ENCODE measurements at regions not wholly inside any gene's neighbourhood (a gene's known extent, or its start where the extent isn't known, plus 50 kb on each side); places are given as distances from the start of the nearest gene placed in this dataset.

GRCh38 chr11:104565583-104565961, 332.7 kb downstream of the CASP12 start:
- ATAC-seq (no peak), FAIRE-seq (no peak)
- no peak for TF ChIP-seq RBM22 (optimal IDR thresholded peaks at IDR 0.05; ENCODE audit: low read length)
- TF ChIP-seq SP2 (CRISPR knock-in tag; IDR thresholded peaks at IDR 0.05) = no peak
- TF ChIP-seq ZNF280D (CRISPR knock-in tag; IDR thresholded peaks at IDR 0.05) = no peak
- no peak for TF ChIP-seq ZHX2 (IDR thresholded peaks at IDR 0.05; ENCODE audit: low read depth)
- TF ChIP-seq ZHX2 (CRISPR knock-in tag; IDR thresholded peaks at IDR 0.05; ENCODE audit: borderline replicate concordance) = no peak
- TF ChIP-seq PPARG (CRISPR knock-in tag; conservative IDR thresholded peaks at IDR 0.05) = no peak
- TF ChIP-seq BRCA1 (CRISPR knock-in tag; IDR thresholded peaks at IDR 0.05) = no peak
- no peak for TF ChIP-seq NR2F1 (CRISPR knock-in tag; IDR thresholded peaks at IDR 0.05)
- TF ChIP-seq TRAFD1 (CRISPR knock-in tag; IDR thresholded peaks at IDR 0.05; ENCODE audit: borderline replicate concordance) = no peak
- no peak for TF ChIP-seq CENPBD1 (CRISPR knock-in tag; IDR thresholded peaks at IDR 0.05; ENCODE audit: borderline replicate concordance, low read depth)
- TF ChIP-seq BCL6 (CRISPR knock-in tag; IDR thresholded peaks at IDR 0.05) = no peak
- no peak for TF ChIP-seq TCF7 (IDR thresholded peaks at IDR 0.05; ENCODE audit: low read depth)

More at GRCh38 chr11:104565583-104565961, 332.7 kb downstream of the CASP12 start:
- ChIA-PET POLR2A (no interaction called here), CTCF (ENCODE audit: low intra/inter-chr PET ratio, low total read pairs) (no interaction called here)
- BruUV-seq (replicated peaks) = no TSS peak
- no peak overlapping the region for H3K4me2 ChIP-seq (ENCODE audit: low read depth, low read length)
- H3K4me1 ChIP-seq (ENCODE audit: insufficient read depth, low read length) = no peaks in the 10 kb centered on the region
- H3K4me3 ChIP-seq (replicated peaks in 1 of 3; ENCODE audit: insufficient read depth in 1 of 3, low read depth in 2 of 3, low read length in 3 of 3) = no peak overlapping the region
- WGBS (ENCODE audit: low lambda C conversion rate) = 3% methylated on average over 1 of the region's 1 CpG
- no peaks in the 10 kb centered on the region for H3K36me3 ChIP-seq (replicated peaks in 1 of 2; ENCODE audit: control insufficient read depth in 1 of 2, insufficient read depth in 2 of 2, low read length in 2 of 2)
- H3K27me3 ChIP-seq (ENCODE audit: control insufficient read depth in 1 of 2, insufficient read depth in 2 of 2, low read length in 2 of 2) = no peaks in the 10 kb centered on the region
- in situ Hi-C loops (cut with HindIII; ENCODE audit: extremely low pct_ligation_motif_present, low pct_unique_long_range_greater_than_20kb) = no loop called here
- H3K9ac ChIP-seq (ENCODE audit: insufficient read depth, low read depth, low read length) = no peak overlapping the region
- no peak overlapping the region for H2AFZ ChIP-seq (ENCODE audit: low read length)
- peaks cover 27% of the 10 kb centered on the region for H3K9me3 ChIP-seq (ENCODE audit: low read length)
- H3K27ac ChIP-seq (ENCODE audit: extremely low read length, insufficient read depth, low read length) = no peak overlapping the region
- intact Hi-C loops (cut with micrococcal nuclease; ENCODE audit: unreplicated experiment) = no loop called here
- no peak for DNase-seq (ENCODE audit: low spot score)
- H4K20me1 ChIP-seq (ENCODE audit: insufficient read depth, low read length) = no peaks in the 10 kb centered on the region
- no peaks in the 10 kb centered on the region for H3K79me2 ChIP-seq (ENCODE audit: insufficient read depth, low read length)
